Activated CD8-positive, alpha-beta T cell treated with anti-CD3 and anti-CD28 coated beads for 36 hours (primary cell): ENCODE measurements at regions not wholly inside any gene's neighbourhood (a gene's known extent, or its start where the extent isn't known, plus 50 kb on each side); places are given as distances from the start of the nearest gene placed in this dataset.

ENCODE experiments used
- ATAC-seq: fragments of 200-7000 bp; cut with Tn5 transposase; one replicate; pipeline ENCODE4 v1.10.0; 2021; ENCODE audit warnings: mild to moderate bottlenecking, moderate library complexity
- CTCF ChIA-PET: fragments of 350-600 bp; sonication (Branson Sonifier 250); formaldehyde crosslinking; loops from one replicate; lab custom pipeline; 2021; ENCODE audit warnings: antibody characterized with exemption; lab: Charles Lee
- POLR2A ChIA-PET: fragments of 350-600 bp; sonication (Branson Sonifier 250); formaldehyde crosslinking; loops from one replicate; lab custom pipeline; 2021; ENCODE audit warnings: antibody characterized with exemption; lab: Charles Lee
- DNase-seq: peaks from one replicate; pipeline ENCODE4 v3.0.0-alpha.2; 2020
- H3K27ac Mint-ChIP-seq: one replicate; pipeline ENCODE4 v1.8.0; 2021; ENCODE audit warnings: mild to moderate bottlenecking, mixed read lengths
- H3K27me3 Mint-ChIP-seq: one replicate; pipeline ENCODE4 v1.8.0; 2021; ENCODE audit warnings: mixed read lengths
- H3K36me3 Mint-ChIP-seq: one replicate; pipeline ENCODE4 v1.8.0; 2021; ENCODE audit warnings: low read depth, mixed read lengths
- H3K4me1 Mint-ChIP-seq: one replicate; pipeline ENCODE4 v1.8.0; 2021; ENCODE audit warnings: low read depth, mixed read lengths
- H3K4me3 Mint-ChIP-seq: one replicate; pipeline ENCODE4 v1.8.0; 2021; ENCODE audit warnings: mild to moderate bottlenecking, moderate library complexity, mixed read lengths
- H3K9me3 Mint-ChIP-seq: one replicate; pipeline ENCODE4 v1.8.0; 2021; ENCODE audit warnings: mixed read lengths
- CTCF ChIP-seq: fragments of 200-600 bp; IDR thresholded peaks from one replicate; pipeline ENCODE4 v1.8.0; 2022; ENCODE audit warnings: antibody characterized with exemption, mild to moderate bottlenecking
- intact Hi-C: fragments of 100-400 bp; cut with micrococcal nuclease; formaldehyde crosslinking; loops from one replicate; pipeline ENCODE4 v1.10.0; 2022

DNA sequence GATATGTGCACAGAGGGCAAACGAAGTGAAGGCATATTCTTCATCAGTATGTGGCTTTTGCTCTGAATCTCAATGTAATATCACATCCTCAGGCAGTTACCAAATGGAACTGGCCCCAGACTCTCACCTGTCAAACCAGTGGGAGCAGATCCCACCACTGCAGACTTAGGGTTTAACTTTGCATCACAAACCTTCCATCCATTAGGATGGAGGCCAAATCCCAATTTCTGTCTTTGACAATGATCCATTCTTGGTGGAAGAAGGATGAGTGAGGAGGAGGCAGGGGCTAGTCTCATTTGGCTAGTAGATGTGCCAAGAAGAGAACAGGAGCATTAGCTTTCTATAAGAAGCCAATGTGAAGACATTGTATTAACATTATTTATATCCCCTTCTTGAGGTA is 413.5 kb upstream of the SPRY2 start:
- CTCF ChIA-PET = no interaction called here
- intact Hi-C loops = no loop called here
- H3K36me3 Mint-ChIP-seq = no peaks in the 10 kb centered on the region
- DNase-seq (no peak), ATAC-seq (no peak)
- H3K4me1 Mint-ChIP-seq = no peaks in the 10 kb centered on the region
- H3K27me3 Mint-ChIP-seq = no peaks in the 10 kb centered on the region
- POLR2A ChIA-PET = no interaction called here
- H3K27ac Mint-ChIP-seq = no peak overlapping the region
- H3K4me3 Mint-ChIP-seq = no peak overlapping the region
- H3K9me3 Mint-ChIP-seq = no peaks in the 10 kb centered on the region
- no peak for TF ChIP-seq CTCF

DNA sequence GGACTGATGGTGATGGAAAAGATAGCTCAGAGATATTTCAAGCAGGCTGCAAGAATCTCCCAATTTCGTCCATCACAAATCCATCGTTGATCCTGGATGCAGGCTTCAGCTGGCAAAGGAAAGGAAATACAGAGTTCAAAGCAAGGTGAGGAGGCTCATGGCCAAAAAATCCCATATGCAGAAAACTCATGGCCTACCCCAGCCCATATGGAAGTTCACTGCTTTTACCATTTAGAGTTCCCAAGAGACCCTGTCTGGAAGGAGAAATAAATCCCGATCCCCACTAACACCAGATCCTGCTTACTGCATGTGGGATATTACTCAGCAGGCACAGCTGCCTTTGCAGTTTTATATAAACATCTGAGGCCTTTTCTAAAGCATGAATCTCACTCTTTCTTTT is 412.9 kb upstream of the SPRY2 start:
- ATAC-seq = no peak
- Mint-ChIP-seq H3K36me3 (no peaks in the 10 kb centered on the region), H3K4me3 (no peak overlapping the region), H3K4me1 (no peaks in the 10 kb centered on the region), H3K9me3 (no peaks in the 10 kb centered on the region), H3K27me3 (no peaks in the 10 kb centered on the region), H3K27ac (no peak overlapping the region)
- POLR2A ChIA-PET = no interaction called here
- intact Hi-C loops = no loop called here
- no peak for TF ChIP-seq CTCF
- CTCF ChIA-PET = no interaction called here
- no peak for DNase-seq

GRCh38 chr13:80751854-80752253 is 410.9 kb upstream of the SPRY2 start:
- TF ChIP-seq CTCF = no peak
- DNase-seq (no peak), ATAC-seq (no peak)
- H3K4me3 Mint-ChIP-seq = no peak overlapping the region
- no peak overlapping the region for H3K27ac Mint-ChIP-seq
- no peaks in the 10 kb centered on the region for H3K4me1 Mint-ChIP-seq
- no peaks in the 10 kb centered on the region for H3K36me3 Mint-ChIP-seq
- ChIA-PET POLR2A (no interaction called here), CTCF (no interaction called here)
- H3K27me3 Mint-ChIP-seq = no peaks in the 10 kb centered on the region
- no peaks in the 10 kb centered on the region for H3K9me3 Mint-ChIP-seq
- intact Hi-C loops = no loop called here

GRCh38 chr13:80744147-80744914 is 403.4 kb upstream of the SPRY2 start:
- ChIA-PET POLR2A (no interaction called here), CTCF (interaction anchor here (0.7 kb wide), 1 partner anchor 13 kb away, joined by 3 read pairs; no protein-coding TSS in a partner anchor)
- ATAC-seq (no peak), DNase-seq (no peak)
- Mint-ChIP-seq H3K27ac (no peak overlapping the region), H3K27me3 (no peaks in the 10 kb centered on the region), H3K4me3 (no peak overlapping the region), H3K36me3 (no peaks in the 10 kb centered on the region), H3K4me1 (no peaks in the 10 kb centered on the region), H3K9me3 (no peaks in the 10 kb centered on the region)
- intact Hi-C loops = no loop called here
- no peak for TF ChIP-seq CTCF

DNA sequence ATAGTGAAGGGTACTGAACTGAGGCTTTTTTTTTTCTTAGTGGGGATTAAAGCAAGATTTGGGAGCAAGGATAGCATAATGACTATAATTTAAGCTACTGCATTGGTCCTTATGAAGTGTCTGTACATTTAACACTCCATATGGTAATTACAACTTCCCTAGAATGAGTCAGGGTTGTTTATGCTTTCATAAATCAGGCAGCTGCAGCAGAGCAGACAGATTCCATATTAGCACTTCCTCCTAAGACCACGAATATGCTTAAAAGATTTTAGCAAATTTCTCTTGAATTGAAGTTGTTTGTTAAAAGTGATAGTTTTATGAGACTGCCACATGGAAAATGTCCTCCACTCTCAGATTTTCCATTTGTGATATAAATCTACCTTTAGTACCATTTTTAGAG is 401.1 kb upstream of the SPRY2 start:
- DNase-seq (no peak), ATAC-seq (no peak)
- CTCF ChIA-PET = no interaction called here
- Mint-ChIP-seq H3K9me3 (peaks cover 8% of the 10 kb centered on the region), H3K27ac (no peak overlapping the region), H3K27me3 (no peaks in the 10 kb centered on the region), H3K4me3 (no peak overlapping the region), H3K4me1 (no peaks in the 10 kb centered on the region), H3K36me3 (no peaks in the 10 kb centered on the region)
- intact Hi-C loops = no loop called here
- POLR2A ChIA-PET = no interaction called here
- TF ChIP-seq CTCF = no peak
